ENCODE measurements at regions not wholly inside any gene's neighbourhood (a gene's known extent, or its start where the extent isn't known, plus 50 kb on each side); places are given as distances from the start of the nearest gene placed in this dataset.

DNA sequence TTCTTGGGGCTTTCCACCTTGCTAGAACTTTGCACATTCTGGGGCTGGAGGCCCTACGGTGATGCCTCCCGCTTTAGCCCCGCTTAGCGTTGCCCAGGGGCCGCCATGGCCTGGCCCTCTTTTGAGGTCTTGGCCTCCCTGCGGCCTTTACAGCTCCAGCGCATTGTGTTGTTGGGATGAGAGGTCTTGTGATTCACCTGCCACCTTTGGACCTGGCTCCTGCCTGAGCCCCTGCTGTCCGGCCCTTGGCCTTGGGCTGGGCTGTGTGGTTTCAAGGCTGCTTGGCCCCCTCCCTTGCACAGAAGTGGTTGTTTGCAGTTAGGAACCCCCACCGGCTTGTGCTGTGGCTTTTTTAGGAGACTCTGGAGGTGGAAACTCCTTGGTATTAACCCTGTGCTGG lies 61.0 kb upstream of the CDH4 start:
- DNase-seq: no peak

DNA sequence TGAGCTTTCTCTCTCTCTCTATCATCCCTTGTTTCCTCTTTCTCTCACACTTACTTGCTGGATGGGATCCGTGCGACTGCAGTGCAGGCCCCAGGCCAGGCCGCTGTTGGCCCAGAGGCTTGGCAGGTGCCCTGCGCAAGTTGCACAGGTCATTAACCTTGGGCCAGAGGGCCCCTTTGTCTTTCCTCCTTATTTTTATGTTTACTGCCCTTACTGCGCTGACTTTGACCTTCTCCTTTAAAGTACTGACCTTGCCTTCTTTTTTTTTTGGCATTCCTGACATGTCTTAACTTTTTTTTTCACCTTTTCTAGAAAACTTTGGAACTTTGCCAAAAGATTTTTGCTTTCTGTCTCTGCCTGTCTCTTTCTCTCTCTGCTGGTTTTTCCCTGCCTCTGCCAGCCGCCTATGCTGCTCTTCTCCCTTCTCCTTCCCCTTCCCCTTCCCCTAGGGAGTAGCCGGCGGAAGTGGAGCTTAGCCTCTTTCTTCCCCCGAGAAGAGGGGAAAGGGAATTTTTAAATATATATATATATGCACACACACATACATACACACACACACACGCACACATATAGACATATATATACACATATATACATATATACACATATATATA lies 59.6 kb upstream of the CDH4 start:
- DNase-seq: no peak

DNA sequence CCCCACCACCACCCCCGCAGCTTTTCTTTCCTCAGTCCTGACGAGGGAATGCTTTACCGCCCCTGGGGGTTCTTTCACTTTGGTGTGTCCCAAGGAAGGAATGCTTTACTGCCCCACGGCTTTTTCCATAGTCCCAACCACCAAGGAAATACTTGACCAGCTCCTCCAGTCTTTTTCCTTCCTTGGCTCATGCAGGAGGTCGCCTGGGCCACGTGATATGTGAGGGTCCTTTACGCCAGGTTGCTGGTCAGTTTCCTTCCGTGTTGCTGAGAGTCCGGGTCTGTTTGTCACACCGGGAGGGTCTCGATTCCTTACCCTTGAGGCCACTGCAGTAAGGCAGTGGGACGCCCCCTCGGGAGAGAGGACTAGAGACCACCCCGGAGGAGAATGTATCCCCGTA lies 58.9 kb upstream of the CDH4 start:
- DNase-seq: no peak
